Cardiac fibroblast (primary cell): ENCODE measurements at regions not wholly inside any gene's neighbourhood (a gene's known extent, or its start where the extent isn't known, plus 50 kb on each side); places are given as distances from the start of the nearest gene placed in this dataset.

ENCODE experiments used
- DNase-seq, 2 donors: peaks; one replicate each; pipeline versions ENCODE4 v3.0.0 to v3.0.0-alpha.2; 2010; ENCODE audit warnings: low read depth in 2 of 2
- H3K4me3 ChIP-seq, 2 donors: replicated peaks in 1 of 2; 1 replicate in 1 of 2; 2 replicates in 1 of 2; pipeline ENCODE4 v1.5.1; 2011; ENCODE audit warnings: low read depth in 2 of 2, low read length in 2 of 2, mild to moderate bottlenecking in 2 of 2, moderate library complexity in 1 of 2
- TF ChIP-seq, protein P1 (sequence below): IDR thresholded peaks from one replicate; pipeline ENCODE4 v1.5.1; 2011; ENCODE audit warnings: low read depth, mild to moderate bottlenecking, low read length, inconsistent platforms

- TF ChIP-seq, protein P1, sequence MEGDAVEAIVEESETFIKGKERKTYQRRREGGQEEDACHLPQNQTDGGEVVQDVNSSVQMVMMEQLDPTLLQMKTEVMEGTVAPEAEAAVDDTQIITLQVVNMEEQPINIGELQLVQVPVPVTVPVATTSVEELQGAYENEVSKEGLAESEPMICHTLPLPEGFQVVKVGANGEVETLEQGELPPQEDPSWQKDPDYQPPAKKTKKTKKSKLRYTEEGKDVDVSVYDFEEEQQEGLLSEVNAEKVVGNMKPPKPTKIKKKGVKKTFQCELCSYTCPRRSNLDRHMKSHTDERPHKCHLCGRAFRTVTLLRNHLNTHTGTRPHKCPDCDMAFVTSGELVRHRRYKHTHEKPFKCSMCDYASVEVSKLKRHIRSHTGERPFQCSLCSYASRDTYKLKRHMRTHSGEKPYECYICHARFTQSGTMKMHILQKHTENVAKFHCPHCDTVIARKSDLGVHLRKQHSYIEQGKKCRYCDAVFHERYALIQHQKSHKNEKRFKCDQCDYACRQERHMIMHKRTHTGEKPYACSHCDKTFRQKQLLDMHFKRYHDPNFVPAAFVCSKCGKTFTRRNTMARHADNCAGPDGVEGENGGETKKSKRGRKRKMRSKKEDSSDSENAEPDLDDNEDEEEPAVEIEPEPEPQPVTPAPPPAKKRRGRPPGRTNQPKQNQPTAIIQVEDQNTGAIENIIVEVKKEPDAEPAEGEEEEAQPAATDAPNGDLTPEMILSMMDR: no peak
Measured at GRCh38 chr11:116581349-116581748, 191.4 kb downstream of the BUD13 start.

DNA sequence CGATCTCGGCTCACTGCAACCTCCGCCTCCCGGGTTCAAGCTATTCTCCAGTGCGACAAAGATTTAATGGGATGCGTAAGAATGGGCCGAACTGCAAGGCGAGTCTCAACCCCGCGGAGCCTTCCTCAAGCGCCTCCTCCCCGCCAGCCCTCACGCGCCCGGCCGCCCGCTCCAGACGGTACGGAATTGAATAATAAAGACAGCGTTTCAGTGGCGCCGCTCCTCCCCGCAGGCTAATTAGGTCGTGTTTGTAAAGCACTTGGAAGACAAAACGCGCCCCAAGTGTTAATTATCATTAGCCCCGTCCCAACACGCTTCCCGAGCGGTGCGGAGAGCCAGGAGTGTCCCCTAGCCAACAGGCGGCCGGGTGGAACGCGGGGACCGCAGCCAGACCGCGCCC, 192.0 kb downstream of the BUD13 start:
- TF ChIP-seq, protein P1: no peak
- no peak for DNase-seq
- no peak overlapping the region for H3K4me3 ChIP-seq

More at GRCh38 chr11:116581349-116581748, 191.4 kb downstream of the BUD13 start:
- no peak for DNase-seq
- no peak overlapping the region for H3K4me3 ChIP-seq

GRCh38 chr11:116579857-116580727, 192.7 kb downstream of the BUD13 start:
- H3K4me3 ChIP-seq: no peak overlapping the region
- TF ChIP-seq, protein P1: no peak
- no peak for DNase-seq

- TF ChIP-seq, protein P1: no peak
- DNase-seq: no peak
- no peak overlapping the region for H3K4me3 ChIP-seq
Measured at GRCh38 chr11:116579031-116579653, 193.6 kb downstream of the BUD13 start.

DNA sequence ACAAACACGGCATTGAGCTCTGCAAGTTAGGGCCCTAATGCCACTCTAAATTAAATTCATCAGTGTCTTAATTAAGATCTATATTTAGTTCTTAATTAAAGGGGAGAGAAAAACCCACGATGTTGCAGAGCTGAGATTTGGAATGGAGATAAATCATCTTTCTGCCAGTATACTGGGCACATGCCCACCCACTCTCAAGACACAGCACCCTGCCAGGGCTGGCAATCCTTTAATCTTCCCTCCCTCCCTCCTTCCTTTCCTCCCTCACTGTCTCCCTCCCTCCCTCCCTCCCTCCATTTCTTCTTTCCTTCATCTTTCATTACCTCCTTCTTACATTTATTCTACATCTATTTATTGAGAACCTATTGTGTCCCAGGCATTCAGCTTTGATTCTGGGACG, 194.8 kb downstream of the BUD13 start:
- no peak overlapping the region for H3K4me3 ChIP-seq
- TF ChIP-seq, protein P1: no peak
- DNase-seq: no peak

GRCh38 chr11:116577273-116577672, 195.5 kb downstream of the BUD13 start:
- TF ChIP-seq, protein P1: no peak
- no peak for DNase-seq
- no peak overlapping the region for H3K4me3 ChIP-seq
